Lung (tissue), 11 donors: ENCODE measurements at regions not wholly inside any gene's neighbourhood (a gene's known extent, or its start where the extent isn't known, plus 50 kb on each side); places are given as distances from the start of the nearest gene placed in this dataset.

Source experiments
- ATAC-seq: fragments of 200-7000 bp; cut with Tn5 transposase; one replicate; pipeline ENCODE4 v1.9.1; 2020; ENCODE audit warnings: moderate number of reproducible peaks; ENCODE audit not compliant: insufficient read depth, low FRiP score
- DNase-seq, 3 donors: peaks; one replicate each; pipeline ENCODE4 v3.0.0-alpha.2; 2013 to 2017
- H3K27ac ChIP-seq, 2 donors: one replicate each; pipeline ENCODE4 v1.5.1; 2013; ENCODE audit warnings: mild to moderate bottlenecking in 2 of 2, moderate library complexity in 2 of 2, control low read depth in 1 of 2, inconsistent platforms in 1 of 2, low read depth in 1 of 2, low read length in 1 of 2
- H3K27me3 ChIP-seq, 3 donors: one replicate each; pipeline ENCODE4 v1.5.1; 2013; ENCODE audit warnings: low read length in 2 of 3; ENCODE audit not compliant: control insufficient read depth in 3 of 3, insufficient read depth in 3 of 3
- H3K36me3 ChIP-seq, 4 donors: one replicate each; pipeline ENCODE4 v1.5.1; 2013; ENCODE audit warnings: low read length in 4 of 4, mild to moderate bottlenecking in 1 of 4, moderate library complexity in 1 of 4; ENCODE audit not compliant: control insufficient read depth in 4 of 4, insufficient read depth in 4 of 4
- H3K4me1 ChIP-seq, 5 donors: one replicate each; pipeline ENCODE4 v1.5.1; 2013; ENCODE audit warnings: low read length in 5 of 5, mild to moderate bottlenecking in 2 of 5, moderate library complexity in 1 of 5; ENCODE audit not compliant: control insufficient read depth in 5 of 5, insufficient read depth in 5 of 5
- H3K4me3 ChIP-seq: one replicate; pipeline ENCODE4 v1.5.1; 2013; ENCODE audit warnings: mild to moderate bottlenecking, control low read depth, moderate library complexity
- H3K9ac ChIP-seq, 2 donors: one replicate each; pipeline ENCODE4 v1.5.1; 2013; ENCODE audit warnings: low read length in 2 of 2, control low read depth in 1 of 2; ENCODE audit not compliant: insufficient read depth in 1 of 2
- H3K9me3 ChIP-seq, 4 donors: one replicate each; pipeline ENCODE4 v1.5.1; 2013; ENCODE audit warnings: low read length in 3 of 4, mild to moderate bottlenecking in 1 of 4, moderate library complexity in 1 of 4; ENCODE audit not compliant: control insufficient read depth in 4 of 4, insufficient read depth in 3 of 4
- WGBS, 2 donors: extraction: QIAGEN DNeasy Blood & Tissue Kit; methylation state at CpG; one replicate each; pipeline ENCODE4 v1.1.7; 2013; 5-methylcytosine and 5-hydroxymethylcytosine counted together
- TF ChIP-seq, protein P1 (sequence below): IDR thresholded peaks from 2 replicates; pipeline ENCODE4 v1.5.1; 2012; ENCODE audit warnings: mild to moderate bottlenecking; ENCODE audit errors: control extremely low read depth, extremely low read depth
- donor health status: control.
- donor health status: control.
- donor health status: Bipolar disorder and iron deficiency.
- donor health status: healthy.
- donor health status: DM: yes; HTN: yes; CAD: no.

DNA sequence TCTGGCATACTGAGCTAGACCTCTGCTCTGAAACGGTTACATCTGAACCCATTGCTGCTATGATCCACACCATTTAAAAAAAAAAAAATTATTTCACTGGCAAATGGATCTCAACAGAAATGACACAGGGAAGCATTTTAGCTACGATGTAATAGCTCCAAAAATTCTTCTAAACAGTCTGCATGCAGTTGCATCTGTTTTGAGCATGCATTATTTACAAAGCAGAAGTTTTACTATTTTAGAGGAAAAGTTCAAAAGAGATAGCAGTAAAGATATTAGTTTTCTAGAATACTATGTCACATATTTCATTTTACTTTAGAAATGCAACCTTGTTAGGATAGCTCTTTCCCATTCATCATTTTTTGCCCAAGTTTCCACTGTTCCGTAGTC is 265.7 kb downstream of the MEIS1 start:
- ATAC-seq = no peak
- Histone ChIP-seq H3K27me3 (no peaks in the 10 kb centered on the region), H3K36me3 (no peaks in the 10 kb centered on the region), H3K4me1 (peaks cover 0 to 74% (median 22%) of the 10 kb centered on the region in 5 donors), H3K4me3 (no peak overlapping the region), H3K9ac (peak overlapping the region in 1 of 2 donors; percentile 75), H3K27ac (no peak overlapping the region), H3K9me3 (no peaks in the 10 kb centered on the region)
- TF ChIP-seq, protein P1, sequence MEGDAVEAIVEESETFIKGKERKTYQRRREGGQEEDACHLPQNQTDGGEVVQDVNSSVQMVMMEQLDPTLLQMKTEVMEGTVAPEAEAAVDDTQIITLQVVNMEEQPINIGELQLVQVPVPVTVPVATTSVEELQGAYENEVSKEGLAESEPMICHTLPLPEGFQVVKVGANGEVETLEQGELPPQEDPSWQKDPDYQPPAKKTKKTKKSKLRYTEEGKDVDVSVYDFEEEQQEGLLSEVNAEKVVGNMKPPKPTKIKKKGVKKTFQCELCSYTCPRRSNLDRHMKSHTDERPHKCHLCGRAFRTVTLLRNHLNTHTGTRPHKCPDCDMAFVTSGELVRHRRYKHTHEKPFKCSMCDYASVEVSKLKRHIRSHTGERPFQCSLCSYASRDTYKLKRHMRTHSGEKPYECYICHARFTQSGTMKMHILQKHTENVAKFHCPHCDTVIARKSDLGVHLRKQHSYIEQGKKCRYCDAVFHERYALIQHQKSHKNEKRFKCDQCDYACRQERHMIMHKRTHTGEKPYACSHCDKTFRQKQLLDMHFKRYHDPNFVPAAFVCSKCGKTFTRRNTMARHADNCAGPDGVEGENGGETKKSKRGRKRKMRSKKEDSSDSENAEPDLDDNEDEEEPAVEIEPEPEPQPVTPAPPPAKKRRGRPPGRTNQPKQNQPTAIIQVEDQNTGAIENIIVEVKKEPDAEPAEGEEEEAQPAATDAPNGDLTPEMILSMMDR = no peak
- DNase-seq = peak in 2 of 3 donors; percentile 52 to 64
- WGBS, 2 donors = 68 to 87% methylated on average over 3 of the region's 3 CpGs

DNA sequence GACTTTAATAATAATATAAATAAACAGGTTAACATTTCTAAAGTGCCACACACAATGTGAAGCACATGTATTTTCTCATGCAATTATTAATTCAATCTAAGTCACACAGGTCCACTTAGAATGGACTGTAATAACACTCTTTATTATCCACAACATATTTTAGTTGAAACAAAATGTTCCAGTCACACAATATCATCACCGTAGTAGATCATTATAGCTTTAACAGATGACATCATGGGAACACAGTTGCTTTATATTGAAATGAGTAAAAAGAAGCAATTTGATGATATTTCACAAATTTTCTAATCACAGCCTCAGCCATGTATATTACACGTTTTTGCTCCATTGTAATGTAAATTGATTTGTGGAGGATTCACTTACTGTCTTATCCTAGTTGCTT is 266.3 kb downstream of the MEIS1 start:
- DNase-seq = peak in 1 of 3 donors; percentile 54
- no peaks in the 10 kb centered on the region for H3K27me3 ChIP-seq
- H3K4me3 ChIP-seq = no peak overlapping the region
- no peak overlapping the region for H3K27ac ChIP-seq
- WGBS, 2 donors = 76 to 78% methylated on average over 2 of the region's 2 CpGs
- peak overlapping the region in 1 of 2 donors; percentile 75 for H3K9ac ChIP-seq
- no peak for ATAC-seq
- no peaks in the 10 kb centered on the region for H3K9me3 ChIP-seq
- TF ChIP-seq, protein P1 = no peak
- H3K4me1 ChIP-seq = peaks cover 0 to 68% (median 22%) of the 10 kb centered on the region in 5 donors
- no peaks in the 10 kb centered on the region for H3K36me3 ChIP-seq

DNA sequence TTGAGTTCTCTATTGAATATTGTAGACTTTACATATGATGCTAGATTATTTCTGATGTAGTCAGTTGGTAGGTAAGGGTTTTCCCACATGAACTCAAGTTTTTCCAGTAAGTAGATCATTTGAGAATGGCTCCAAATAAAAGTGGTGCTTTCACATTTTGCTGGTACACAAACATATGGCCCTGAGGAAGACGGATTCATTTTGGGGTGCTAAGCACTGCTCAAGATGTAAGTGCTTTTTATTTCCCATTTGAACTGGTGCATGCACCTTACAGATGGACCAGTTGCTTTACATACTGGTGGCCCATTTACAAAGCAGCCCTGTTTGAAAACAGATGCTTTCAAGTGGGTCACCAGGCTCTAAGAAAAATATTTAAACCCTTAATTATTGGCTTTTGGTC is 266.7 kb downstream of the MEIS1 start:
- peak overlapping the region in 1 of 2 donors; percentile 75 for H3K9ac ChIP-seq
- ATAC-seq (no peak), DNase-seq (no peak)
- H3K4me1 ChIP-seq = peaks cover 0 to 64% (median 22%) of the 10 kb centered on the region in 5 donors
- TF ChIP-seq, protein P1 = no peak
- no peak overlapping the region for H3K27ac ChIP-seq
- H3K27me3 ChIP-seq = no peaks in the 10 kb centered on the region
- H3K4me3 ChIP-seq = no peak overlapping the region
- no peaks in the 10 kb centered on the region for H3K9me3 ChIP-seq
- 86 to 94% methylated on average over 1 of the region's 1 CpG for WGBS, 2 donors
- no peaks in the 10 kb centered on the region for H3K36me3 ChIP-seq

DNA sequence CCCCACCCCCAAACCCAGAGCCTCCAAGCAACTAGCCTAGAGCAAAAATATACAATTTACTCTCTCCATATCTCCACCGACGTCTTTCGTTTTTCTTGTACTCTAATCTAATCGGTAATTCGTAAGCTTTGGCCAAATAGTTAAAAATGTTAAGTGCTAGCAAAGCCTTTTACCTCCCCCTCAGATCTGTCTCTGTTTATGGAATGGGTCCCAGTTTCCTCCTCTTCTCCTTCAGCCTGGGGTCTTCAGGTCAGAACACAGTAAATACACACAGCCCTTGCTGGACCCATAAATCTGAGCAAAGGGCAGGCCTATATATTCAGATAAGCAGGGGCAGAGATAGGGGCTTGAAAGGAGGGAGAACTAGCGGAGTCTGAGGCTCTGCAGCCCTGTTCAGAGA is 267.4 kb downstream of the MEIS1 start:
- TF ChIP-seq, protein P1 = no peak
- no peak for ATAC-seq
- WGBS, 2 donors = 69 to 88% methylated on average over 6 of the region's 6 CpGs
- H3K27me3 ChIP-seq = no peaks in the 10 kb centered on the region
- peak overlapping the region in 1 of 2 donors; percentile 75 for H3K9ac ChIP-seq
- no peaks in the 10 kb centered on the region for H3K36me3 ChIP-seq
- H3K4me1 ChIP-seq = peaks cover 0 to 61% (median 22%) of the 10 kb centered on the region in 5 donors
- no peak overlapping the region for H3K27ac ChIP-seq
- no peak overlapping the region for H3K4me3 ChIP-seq
- H3K9me3 ChIP-seq = no peaks in the 10 kb centered on the region
- peak; percentile 51 to 90 (median 82) for DNase-seq
